ENCODE measurements at regions not wholly inside any gene's neighbourhood (a gene's known extent, or its start where the extent isn't known, plus 50 kb on each side); places are given as distances from the start of the nearest gene placed in this dataset.

GRCh38 chr12:19954163-19954562 lies 414.2 kb upstream of the PDE3A start:
- CTCF ChIA-PET, result no interaction called here
- Histone ChIP-seq H3K9me3 (ENCODE audit: control insufficient read depth, insufficient read depth, low read depth, low read length) (no peaks in the 10 kb centered on the region), H3K27me3 (ENCODE audit: control insufficient read depth, insufficient read depth, low read length) (no peaks in the 10 kb centered on the region), H3K4me3 (ENCODE audit: low read depth in 2 of 2, low read length in 2 of 2) (no peak overlapping the region), H3K36me3 (ENCODE audit: control insufficient read depth, insufficient read depth, low read length) (no peaks in the 10 kb centered on the region), H3K27ac (ENCODE audit: low read length) (no peak overlapping the region), H3K4me1 (ENCODE audit: control insufficient read depth, insufficient read depth, low read length) (no peaks in the 10 kb centered on the region)
- no TSS peak for BruUV-seq (replicated peaks)
- no peak for TF ChIP-seq POLR2AphosphoS5 (IDR thresholded peaks at IDR 0.05; ENCODE audit: low read depth, low read length)
- TF ChIP-seq SIN3A (IDR thresholded peaks at IDR 0.05; ENCODE audit: borderline replicate concordance, insufficient read depth, low read depth, low read length), result no peak
- TF ChIP-seq, protein P1, sequence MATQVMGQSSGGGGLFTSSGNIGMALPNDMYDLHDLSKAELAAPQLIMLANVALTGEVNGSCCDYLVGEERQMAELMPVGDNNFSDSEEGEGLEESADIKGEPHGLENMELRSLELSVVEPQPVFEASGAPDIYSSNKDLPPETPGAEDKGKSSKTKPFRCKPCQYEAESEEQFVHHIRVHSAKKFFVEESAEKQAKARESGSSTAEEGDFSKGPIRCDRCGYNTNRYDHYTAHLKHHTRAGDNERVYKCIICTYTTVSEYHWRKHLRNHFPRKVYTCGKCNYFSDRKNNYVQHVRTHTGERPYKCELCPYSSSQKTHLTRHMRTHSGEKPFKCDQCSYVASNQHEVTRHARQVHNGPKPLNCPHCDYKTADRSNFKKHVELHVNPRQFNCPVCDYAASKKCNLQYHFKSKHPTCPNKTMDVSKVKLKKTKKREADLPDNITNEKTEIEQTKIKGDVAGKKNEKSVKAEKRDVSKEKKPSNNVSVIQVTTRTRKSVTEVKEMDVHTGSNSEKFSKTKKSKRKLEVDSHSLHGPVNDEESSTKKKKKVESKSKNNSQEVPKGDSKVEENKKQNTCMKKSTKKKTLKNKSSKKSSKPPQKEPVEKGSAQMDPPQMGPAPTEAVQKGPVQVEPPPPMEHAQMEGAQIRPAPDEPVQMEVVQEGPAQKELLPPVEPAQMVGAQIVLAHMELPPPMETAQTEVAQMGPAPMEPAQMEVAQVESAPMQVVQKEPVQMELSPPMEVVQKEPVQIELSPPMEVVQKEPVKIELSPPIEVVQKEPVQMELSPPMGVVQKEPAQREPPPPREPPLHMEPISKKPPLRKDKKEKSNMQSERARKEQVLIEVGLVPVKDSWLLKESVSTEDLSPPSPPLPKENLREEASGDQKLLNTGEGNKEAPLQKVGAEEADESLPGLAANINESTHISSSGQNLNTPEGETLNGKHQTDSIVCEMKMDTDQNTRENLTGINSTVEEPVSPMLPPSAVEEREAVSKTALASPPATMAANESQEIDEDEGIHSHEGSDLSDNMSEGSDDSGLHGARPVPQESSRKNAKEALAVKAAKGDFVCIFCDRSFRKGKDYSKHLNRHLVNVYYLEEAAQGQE (IDR thresholded peaks at IDR 0.05; ENCODE audit: insufficient read depth in 1 of 2, low read depth in 2 of 2, low read length in 1 of 2), result no peak
- no peak for TF ChIP-seq TCF7L2 (IDR thresholded peaks at IDR 0.05; ENCODE audit: low read depth, low read length)
- TF ChIP-seq, protein P2, sequence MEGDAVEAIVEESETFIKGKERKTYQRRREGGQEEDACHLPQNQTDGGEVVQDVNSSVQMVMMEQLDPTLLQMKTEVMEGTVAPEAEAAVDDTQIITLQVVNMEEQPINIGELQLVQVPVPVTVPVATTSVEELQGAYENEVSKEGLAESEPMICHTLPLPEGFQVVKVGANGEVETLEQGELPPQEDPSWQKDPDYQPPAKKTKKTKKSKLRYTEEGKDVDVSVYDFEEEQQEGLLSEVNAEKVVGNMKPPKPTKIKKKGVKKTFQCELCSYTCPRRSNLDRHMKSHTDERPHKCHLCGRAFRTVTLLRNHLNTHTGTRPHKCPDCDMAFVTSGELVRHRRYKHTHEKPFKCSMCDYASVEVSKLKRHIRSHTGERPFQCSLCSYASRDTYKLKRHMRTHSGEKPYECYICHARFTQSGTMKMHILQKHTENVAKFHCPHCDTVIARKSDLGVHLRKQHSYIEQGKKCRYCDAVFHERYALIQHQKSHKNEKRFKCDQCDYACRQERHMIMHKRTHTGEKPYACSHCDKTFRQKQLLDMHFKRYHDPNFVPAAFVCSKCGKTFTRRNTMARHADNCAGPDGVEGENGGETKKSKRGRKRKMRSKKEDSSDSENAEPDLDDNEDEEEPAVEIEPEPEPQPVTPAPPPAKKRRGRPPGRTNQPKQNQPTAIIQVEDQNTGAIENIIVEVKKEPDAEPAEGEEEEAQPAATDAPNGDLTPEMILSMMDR (IDR thresholded peaks at IDR 0.05), result no peak
- ATAC-seq, result no peak
- POLR2A ChIA-PET, result no interaction called here
- in situ Hi-C loops (cut with HindIII; ENCODE audit: low pct_unique_long_range_greater_than_20kb, low sequenced_read_pairs), result no loop called here
- intact Hi-C loops (cut with micrococcal nuclease; ENCODE audit: unreplicated experiment), result no loop called here
- no peak for DNase-seq (ENCODE audit: low read depth, low spot score)

DNA sequence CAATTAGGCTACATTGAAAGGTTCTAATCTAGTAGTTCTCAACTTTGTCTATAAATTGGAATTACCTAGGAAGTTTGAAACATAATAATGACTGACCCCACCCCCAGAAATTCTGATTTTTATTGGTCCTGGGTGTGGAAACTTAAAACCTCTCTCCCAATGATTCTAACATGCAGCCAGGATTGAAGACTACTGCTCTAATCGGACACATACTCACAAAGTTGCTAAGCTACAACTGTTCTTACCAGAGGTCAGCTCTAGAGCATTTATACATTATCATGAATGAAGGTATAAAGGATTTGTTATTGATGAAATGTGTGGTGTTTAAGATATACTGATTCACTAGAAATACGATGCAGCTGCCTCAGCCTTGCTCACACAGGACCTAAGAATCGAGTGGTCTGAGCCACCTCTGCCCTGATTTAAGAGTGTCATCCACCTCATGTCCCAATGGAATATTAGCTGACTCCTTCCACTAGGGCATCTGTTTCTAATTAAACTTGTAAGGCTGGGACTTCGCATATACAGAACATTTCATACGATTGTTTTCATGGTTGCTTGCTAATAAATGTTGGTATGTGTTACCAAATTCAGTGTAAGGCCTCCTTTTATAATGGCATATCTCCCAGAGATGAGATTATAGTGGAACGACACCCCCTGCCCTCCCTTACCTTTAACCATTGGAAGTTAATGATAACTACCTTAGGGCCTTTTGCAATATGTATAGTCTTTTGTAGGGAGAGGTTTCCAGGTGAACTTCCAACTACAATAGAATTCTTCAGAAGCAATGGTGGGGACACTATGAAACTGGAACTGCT lies 410.8 kb upstream of the PDE3A start:
- H3K27me3 ChIP-seq (ENCODE audit: control insufficient read depth, insufficient read depth, low read length), result no peaks in the 10 kb centered on the region
- ChIA-PET CTCF (no interaction called here), POLR2A (no interaction called here)
- ATAC-seq, result no peak
- intact Hi-C loops (cut with micrococcal nuclease; ENCODE audit: unreplicated experiment), result no loop called here
- no peak for DNase-seq (ENCODE audit: low read depth, low spot score)
- no peaks in the 10 kb centered on the region for H3K4me1 ChIP-seq (ENCODE audit: control insufficient read depth, insufficient read depth, low read length)
- in situ Hi-C loops (cut with HindIII; ENCODE audit: low pct_unique_long_range_greater_than_20kb, low sequenced_read_pairs), result no loop called here
- no TSS peak for BruUV-seq (replicated peaks)
- no peak overlapping the region for H3K27ac ChIP-seq (ENCODE audit: low read length)
- H3K4me3 ChIP-seq (ENCODE audit: low read depth in 2 of 2, low read length in 2 of 2), result no peak overlapping the region
- TF ChIP-seq, protein P2 (IDR thresholded peaks at IDR 0.05), result no peak
- TF ChIP-seq POLR2AphosphoS5 (IDR thresholded peaks at IDR 0.05; ENCODE audit: low read depth, low read length) (no peak), SIN3A (IDR thresholded peaks at IDR 0.05; ENCODE audit: borderline replicate concordance, insufficient read depth, low read depth, low read length) (no peak), TCF7L2 (IDR thresholded peaks at IDR 0.05; ENCODE audit: low read depth, low read length) (no peak)
- TF ChIP-seq, protein P1 (IDR thresholded peaks at IDR 0.05; ENCODE audit: insufficient read depth in 1 of 2, low read depth in 2 of 2, low read length in 1 of 2), result no peak
- no peaks in the 10 kb centered on the region for H3K9me3 ChIP-seq (ENCODE audit: control insufficient read depth, insufficient read depth, low read depth, low read length)
- no peaks in the 10 kb centered on the region for H3K36me3 ChIP-seq (ENCODE audit: control insufficient read depth, insufficient read depth, low read length)
